ENCODE measurements at regions not wholly inside any gene's neighbourhood (a gene's known extent, or its start where the extent isn't known, plus 50 kb on each side); places are given as distances from the start of the nearest gene placed in this dataset.

DNA sequence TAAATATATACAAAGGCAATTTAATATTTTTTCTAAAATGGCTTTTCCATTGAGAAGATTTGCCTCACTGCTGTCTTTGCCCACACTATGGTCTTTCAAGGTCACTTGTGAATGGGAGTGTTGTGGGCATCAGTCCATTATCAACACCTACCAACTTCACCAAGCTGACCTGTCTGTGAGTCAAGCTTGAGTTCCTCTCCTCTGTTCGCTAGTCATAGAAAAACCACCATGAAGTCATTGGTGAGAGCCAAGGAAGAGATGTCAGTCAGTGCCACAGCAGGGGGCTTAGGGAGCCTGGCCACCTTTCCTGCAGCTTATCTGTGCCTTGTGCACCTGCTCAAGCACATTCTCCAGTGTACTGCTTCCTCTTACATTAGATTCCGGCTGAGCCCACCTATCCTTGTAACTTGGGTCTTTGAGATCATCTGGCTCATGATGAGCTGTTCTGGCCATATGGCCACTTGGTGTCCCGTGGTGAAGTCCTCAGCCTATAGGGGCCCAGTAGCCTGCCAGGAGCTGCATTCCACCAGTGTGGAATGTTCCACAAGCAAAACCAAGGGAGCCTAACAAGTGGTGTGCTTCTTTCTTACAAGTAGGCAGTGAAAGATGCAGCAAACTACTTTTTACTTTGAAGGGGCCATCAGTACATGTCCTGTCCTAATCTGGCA lies 80.8 kb upstream of the C12orf71 start:
- no peak for TF ChIP-seq SP1 (IDR thresholded peaks at IDR 0.05; ENCODE audit: low read depth)
- no peak for TF ChIP-seq EZH2 (IDR thresholded peaks at IDR 0.05)
- TF ChIP-seq, protein P1, sequence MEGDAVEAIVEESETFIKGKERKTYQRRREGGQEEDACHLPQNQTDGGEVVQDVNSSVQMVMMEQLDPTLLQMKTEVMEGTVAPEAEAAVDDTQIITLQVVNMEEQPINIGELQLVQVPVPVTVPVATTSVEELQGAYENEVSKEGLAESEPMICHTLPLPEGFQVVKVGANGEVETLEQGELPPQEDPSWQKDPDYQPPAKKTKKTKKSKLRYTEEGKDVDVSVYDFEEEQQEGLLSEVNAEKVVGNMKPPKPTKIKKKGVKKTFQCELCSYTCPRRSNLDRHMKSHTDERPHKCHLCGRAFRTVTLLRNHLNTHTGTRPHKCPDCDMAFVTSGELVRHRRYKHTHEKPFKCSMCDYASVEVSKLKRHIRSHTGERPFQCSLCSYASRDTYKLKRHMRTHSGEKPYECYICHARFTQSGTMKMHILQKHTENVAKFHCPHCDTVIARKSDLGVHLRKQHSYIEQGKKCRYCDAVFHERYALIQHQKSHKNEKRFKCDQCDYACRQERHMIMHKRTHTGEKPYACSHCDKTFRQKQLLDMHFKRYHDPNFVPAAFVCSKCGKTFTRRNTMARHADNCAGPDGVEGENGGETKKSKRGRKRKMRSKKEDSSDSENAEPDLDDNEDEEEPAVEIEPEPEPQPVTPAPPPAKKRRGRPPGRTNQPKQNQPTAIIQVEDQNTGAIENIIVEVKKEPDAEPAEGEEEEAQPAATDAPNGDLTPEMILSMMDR (IDR thresholded peaks at IDR 0.05 in 2 of 3, conservative IDR thresholded peaks at IDR 0.05 in 1 of 3; ENCODE audit: borderline replicate concordance in 1 of 3, insufficient read depth in 1 of 3, low read depth in 2 of 3, low read length in 2 of 3), result no peak
- TF ChIP-seq RAD21 (IDR thresholded peaks at IDR 0.05; ENCODE audit: low read depth), result no peak
- no peak for TF ChIP-seq POLR2A (IDR thresholded peaks at IDR 0.05; ENCODE audit: borderline replicate concordance, extremely low read depth, insufficient read depth, insufficient read length)
- no peak for TF ChIP-seq YY1 (IDR thresholded peaks at IDR 0.05; ENCODE audit: extremely low read depth, insufficient replicate concordance, low read depth, low read length)
- no peak for TF ChIP-seq POLR2AphosphoS5 (IDR thresholded peaks at IDR 0.05; ENCODE audit: low read depth, low read length)
- no peak for TF ChIP-seq CBX3 (IDR thresholded peaks at IDR 0.05; ENCODE audit: low read depth)
- no peak for TF ChIP-seq ZFX (IDR thresholded peaks at IDR 0.05)
- TF ChIP-seq ZNF274 (IDR thresholded peaks at IDR 0.05; ENCODE audit: low read depth, low read length), result no peak
- TF ChIP-seq, protein P2, sequence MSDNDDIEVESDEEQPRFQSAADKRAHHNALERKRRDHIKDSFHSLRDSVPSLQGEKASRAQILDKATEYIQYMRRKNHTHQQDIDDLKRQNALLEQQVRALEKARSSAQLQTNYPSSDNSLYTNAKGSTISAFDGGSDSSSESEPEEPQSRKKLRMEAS (IDR thresholded peaks at IDR 0.05), result no peak
- TF ChIP-seq TCF7L2 (IDR thresholded peaks at IDR 0.05; ENCODE audit: borderline replicate concordance, extremely low read depth, insufficient read depth, insufficient read length), result no peak
- no peak for TF ChIP-seq EZH2phosphoT487 (IDR thresholded peaks at IDR 0.05; ENCODE audit: borderline replicate concordance)

All from HCT116 (cell line).